Activated CD4-positive, alpha-beta T cell treated with anti-CD3 and anti-CD28 coated beads, Interleukin-2, Interleukin-4, amounts not matched to agents 100 ng/mL and 50 ng/mL, durations not matched to agents 16 hours and 8 hours (primary cell): ENCODE measurements at regions not wholly inside any gene's neighbourhood (a gene's known extent, or its start where the extent isn't known, plus 50 kb on each side); places are given as distances from the start of the nearest gene placed in this dataset.
"Not testable (repeated sequence)": the region's sequence is repeated elsewhere in the genome, so short reads cannot be mapped to it uniquely, and the experiment has no call there.

ENCODE experiments used
- DNase-seq: peaks from one replicate; pipeline ENCODE4 v3.0.0-alpha.2; 2020; ENCODE audit warnings: low spot score

GRCh38 chr4:106869551-106869950, 166.6 kb downstream of the DKK2 start:
- no peak for DNase-seq

- no peak for DNase-seq
Measured at GRCh38 chr4:106868381-106869035, 167.6 kb downstream of the DKK2 start.

- no peak for DNase-seq
Measured at GRCh38 chr4:106864231-106864630, 171.9 kb downstream of the DKK2 start.

DNA sequence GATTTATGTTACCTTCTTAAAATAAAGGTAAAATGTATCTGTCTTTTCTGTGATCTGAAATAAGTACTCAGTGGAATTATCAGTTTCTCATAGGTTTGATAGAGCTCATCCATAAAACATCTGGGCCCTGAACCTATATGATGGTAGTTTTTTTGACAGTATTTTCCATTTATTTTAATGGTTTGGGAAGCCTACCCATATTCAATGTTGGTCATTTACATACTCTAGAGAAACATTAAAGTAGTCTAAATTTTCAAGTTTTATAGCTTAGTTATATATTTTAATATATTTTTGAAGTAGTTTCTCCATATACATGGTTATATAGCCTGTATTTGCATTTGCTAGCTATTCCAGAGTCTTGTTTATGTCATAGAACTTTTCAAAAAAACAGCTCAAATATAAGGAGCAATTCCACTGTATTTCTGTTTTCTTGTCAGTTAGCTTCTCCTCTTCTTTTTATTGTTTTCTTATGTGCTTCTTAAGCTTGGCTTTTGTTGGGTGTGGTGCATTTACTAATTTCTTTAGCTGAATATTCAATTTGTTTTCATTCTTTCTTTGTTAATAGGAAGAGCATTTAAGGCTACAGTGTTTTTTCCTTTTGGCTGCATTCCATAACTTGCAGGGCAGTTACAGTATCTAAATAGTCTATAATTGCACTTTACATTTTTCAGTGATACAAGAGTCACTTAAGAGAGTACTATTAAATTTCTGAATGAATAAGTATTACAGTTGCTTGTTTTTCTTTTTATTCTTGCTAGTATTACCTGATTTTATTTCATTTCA, 181.4 kb downstream of the DKK2 start:
- DNase-seq: no peak

DNA sequence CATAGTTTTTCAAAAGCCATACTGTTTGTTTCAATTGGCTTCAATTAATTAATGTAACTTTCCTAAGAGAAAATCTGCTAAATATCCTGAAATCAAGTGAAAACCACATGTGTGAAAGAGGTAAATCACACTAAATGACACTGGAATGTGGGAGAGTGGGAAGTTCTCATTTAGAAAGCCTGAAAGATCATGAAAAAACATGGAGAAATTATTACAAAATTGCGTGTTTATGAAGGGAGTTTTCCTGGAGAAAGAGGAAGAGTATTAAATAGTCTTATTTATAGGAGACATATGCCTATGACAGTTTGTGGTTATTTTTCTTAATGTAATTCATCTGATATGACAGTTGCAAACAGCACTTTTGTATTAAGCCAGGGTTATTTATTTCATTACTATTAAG, 183.7 kb downstream of the DKK2 start:
- no peak for DNase-seq

DNA sequence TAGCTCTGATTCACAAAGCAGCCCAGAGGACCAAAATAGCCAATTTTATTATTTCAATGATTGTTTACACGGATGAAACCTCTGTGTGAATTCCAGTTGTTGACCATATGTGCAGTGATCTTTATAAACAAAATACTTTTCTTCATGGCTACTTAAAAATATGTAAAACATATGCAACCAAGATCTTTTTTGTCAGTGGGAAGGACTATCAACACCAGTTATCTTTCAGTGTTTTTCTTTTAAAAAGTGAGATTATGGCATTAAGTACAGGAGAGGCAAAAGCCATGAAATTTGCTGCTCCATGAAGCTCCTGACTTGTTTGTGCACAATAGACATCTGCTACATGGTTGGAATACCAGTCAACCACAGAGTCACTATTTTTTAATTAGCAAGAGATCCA, 184.4 kb downstream of the DKK2 start:
- no peak for DNase-seq

- DNase-seq: no peak
Measured at GRCh38 chr4:106850691-106851090, 185.4 kb downstream of the DKK2 start.

GRCh38 chr4:106835919-106836318, 200.2 kb downstream of the DKK2 start:
- DNase-seq: no peak

- peak; percentile 0 for DNase-seq
Measured at GRCh38 chr4:106830879-106831278, 205.2 kb downstream of the DKK2 start.

DNA sequence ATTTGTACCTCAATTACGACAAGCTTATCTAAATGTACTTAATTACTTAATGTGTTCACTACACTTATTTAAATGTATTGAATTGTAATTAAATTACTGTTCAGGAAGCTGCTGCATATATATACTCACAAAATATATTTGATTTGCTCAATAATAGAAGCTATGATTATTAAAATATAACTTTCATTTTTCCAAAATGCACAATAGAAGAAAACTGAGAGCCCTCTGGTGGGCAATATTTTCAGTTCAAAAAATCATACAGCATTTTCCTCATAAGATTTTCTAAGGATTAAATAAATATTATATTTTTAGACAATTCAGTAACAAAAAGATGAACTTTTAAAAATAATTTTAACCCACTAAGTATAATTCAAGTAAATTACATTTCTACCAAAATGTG, 217.3 kb downstream of the DKK2 start:
- DNase-seq: no peak

- no peak for DNase-seq
Measured at GRCh38 chr4:106816496-106816895, 219.6 kb downstream of the DKK2 start.

DNA sequence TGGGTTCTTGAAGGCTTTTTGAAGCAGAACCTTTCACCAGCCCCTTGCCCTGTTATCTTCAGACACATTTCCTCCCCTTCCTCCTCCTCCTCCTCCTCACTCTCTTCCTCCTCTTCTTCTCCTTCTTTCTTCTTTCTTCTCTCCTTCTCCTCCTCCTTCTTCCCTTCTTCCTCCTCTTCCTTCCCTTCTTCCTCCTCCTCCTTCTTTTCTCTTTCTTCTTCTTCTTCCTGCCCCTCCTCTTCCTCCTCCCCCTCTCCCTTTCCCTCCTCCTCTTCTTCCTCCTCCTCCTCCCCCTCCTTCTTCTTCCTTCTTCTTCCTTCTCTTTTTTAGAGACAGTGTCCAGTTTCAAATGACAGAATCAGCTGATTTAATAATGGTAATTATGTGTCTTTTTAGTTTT, 226.0 kb downstream of the DKK2 start:
- DNase-seq: no peak

- DNase-seq: peak; percentile 6
Measured at GRCh38 chr4:106809076-106809475, 227.0 kb downstream of the DKK2 start.

DNA sequence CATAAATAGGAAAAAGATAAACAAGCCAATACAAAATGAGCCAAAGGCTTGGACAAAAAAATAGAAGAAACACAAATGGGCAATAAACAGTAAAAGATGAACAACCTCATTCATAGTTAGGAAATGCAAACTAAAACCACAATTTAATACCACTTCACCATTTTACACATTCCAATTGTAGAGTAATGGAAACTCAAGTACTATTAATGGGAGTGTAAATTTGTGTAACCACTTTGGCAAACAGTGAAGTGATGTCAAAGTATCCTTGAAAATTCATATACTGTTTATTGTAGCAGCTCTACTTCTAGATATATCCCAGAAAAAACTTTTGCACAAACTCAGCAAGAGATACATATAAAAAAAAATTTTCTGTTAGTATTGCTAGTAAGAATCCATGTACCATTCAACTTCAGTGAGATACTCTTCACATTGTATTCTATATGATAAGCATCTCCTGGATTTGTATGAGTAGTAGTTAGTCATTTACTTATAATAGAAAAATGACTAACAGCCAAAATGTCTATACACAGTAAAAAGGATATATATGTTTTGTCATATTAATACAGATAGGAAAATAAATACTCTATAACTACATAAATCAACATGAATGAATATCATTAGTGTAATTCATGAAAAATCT, 229.8 kb downstream of the DKK2 start:
- DNase-seq: no peak

- DNase-seq: no peak
Measured at GRCh38 chr4:106803083-106803482, 233.0 kb downstream of the DKK2 start.

DNA sequence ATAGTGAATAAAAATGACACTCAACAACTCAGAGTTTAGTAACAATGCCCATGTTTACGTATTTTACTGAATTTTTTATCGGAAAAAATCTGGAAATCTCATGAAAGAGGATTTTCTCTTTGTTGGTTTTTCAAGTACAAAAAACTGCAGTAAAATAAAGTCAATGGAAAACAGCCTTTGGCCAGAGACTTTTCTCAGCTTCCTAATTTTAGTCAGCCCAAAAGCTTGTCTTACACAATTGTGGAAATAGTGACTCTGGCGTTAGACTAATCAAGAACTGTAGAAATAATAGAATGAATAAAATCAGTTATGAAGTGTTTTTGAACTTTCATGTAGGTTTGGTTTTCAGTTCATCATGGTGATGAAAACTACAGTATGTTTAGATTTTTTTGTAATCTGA, 234.7 kb downstream of the DKK2 start:
- DNase-seq: no peak

GRCh38 chr4:106796876-106797275, 239.2 kb downstream of the DKK2 start:
- DNase-seq: no peak

DNA sequence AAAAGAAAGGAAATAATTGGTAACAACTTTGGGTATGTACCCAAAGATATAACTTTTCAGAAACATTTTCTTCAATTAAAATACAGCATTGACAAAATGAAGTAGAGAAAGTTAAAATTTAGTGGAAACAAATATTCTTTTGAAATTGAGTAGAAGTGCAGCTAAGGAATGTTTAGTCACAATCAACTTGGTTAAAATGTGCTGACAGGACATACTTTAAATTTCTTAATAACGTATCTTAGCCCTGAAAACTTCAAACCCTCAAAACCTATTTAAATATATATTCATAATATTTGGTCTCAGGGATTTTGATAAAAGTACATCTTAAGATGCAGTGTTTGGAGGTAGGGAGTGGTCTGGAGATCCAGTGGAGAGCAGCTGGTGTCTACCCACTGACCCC, 240.8 kb downstream of the DKK2 start:
- no peak for DNase-seq

- no peak for DNase-seq
Measured at GRCh38 chr4:106793933-106794332, 242.2 kb downstream of the DKK2 start.

- no peak for DNase-seq
Measured at GRCh38 chr4:106775636-106776035, 260.5 kb downstream of the DKK2 start.

DNA sequence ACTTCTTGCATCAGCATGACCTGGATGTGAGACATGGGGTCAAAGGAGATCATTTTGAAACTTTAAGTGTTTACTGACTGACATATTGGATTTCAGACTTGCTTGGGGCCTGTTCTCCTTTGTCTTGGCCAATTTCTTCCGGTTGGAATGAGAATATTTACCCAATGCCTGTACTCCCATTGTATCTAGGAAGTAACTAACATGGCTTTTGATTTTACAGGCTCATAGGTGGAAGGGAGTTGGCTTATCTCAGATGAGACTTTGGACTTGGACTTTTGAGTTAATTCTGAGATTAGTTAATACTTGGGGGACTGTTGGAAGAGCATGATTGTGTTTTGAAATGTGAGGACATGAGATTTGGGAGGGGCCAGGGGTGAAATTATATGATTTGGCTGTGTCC, 262.1 kb downstream of the DKK2 start:
- DNase-seq: not testable (repeated sequence)

DNA sequence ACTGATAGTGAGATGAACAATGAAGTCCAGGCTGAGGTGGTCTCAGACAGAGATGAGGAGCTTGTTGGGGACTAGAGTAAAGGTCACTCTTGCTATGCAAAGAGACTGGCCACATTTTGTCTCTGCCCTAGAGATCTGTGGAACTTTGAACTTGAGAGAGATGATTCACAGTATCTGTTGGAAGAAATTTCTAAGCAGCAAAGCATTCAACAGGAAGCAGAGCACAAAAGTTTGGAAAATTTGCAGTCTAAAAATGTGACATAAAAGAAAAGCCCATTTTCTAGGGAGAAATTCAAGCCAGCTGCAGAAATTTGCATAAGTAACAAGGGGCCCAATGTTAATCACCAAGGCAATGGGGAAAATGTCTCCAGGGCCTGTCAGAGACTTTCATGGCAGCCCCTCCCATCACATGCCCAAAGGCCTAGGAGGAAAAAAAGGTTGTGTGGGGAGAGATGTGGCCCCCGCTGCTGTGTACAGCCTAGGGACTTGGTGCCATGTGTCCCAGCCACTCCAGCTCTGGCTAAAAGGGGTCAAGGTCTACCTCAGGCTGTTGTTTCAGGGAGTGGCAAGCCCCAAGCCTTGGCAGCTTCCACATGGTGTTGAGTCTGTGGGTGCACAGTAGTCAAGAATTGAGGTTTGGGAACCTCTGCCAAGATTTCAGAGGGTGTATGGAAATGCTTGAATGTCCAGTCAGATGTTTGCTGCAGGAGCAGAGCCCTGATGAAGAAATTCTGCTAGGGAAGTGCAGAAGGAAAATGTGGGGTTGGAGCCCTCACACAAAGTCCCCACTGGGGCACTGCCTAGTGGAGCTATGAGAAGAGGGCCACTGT, 262.8 kb downstream of the DKK2 start:
- no peak for DNase-seq
